ENCODE measurements at regions not wholly inside any gene's neighbourhood (a gene's known extent, or its start where the extent isn't known, plus 50 kb on each side); places are given as distances from the start of the nearest gene placed in this dataset.

- TF ChIP-seq, protein P1, sequence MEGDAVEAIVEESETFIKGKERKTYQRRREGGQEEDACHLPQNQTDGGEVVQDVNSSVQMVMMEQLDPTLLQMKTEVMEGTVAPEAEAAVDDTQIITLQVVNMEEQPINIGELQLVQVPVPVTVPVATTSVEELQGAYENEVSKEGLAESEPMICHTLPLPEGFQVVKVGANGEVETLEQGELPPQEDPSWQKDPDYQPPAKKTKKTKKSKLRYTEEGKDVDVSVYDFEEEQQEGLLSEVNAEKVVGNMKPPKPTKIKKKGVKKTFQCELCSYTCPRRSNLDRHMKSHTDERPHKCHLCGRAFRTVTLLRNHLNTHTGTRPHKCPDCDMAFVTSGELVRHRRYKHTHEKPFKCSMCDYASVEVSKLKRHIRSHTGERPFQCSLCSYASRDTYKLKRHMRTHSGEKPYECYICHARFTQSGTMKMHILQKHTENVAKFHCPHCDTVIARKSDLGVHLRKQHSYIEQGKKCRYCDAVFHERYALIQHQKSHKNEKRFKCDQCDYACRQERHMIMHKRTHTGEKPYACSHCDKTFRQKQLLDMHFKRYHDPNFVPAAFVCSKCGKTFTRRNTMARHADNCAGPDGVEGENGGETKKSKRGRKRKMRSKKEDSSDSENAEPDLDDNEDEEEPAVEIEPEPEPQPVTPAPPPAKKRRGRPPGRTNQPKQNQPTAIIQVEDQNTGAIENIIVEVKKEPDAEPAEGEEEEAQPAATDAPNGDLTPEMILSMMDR (tag by site-specific recombination; IDR thresholded peaks at IDR 0.05), result no peak
- TF ChIP-seq REST (tag by site-specific recombination; IDR thresholded peaks at IDR 0.05), result no peak
- no peak for TF ChIP-seq ZBTB21 (tag by site-specific recombination; IDR thresholded peaks at IDR 0.05)
- TF ChIP-seq KLF8 (tag by site-specific recombination; IDR thresholded peaks at IDR 0.05), result no peak
- TF ChIP-seq ZNF155 (tag by site-specific recombination; IDR thresholded peaks at IDR 0.05), result no peak
- no peak for TF ChIP-seq ZNF433 (tag by site-specific recombination; IDR thresholded peaks at IDR 0.05; ENCODE audit: low read depth)
- no peak for TF ChIP-seq SP7 (tag by site-specific recombination; IDR thresholded peaks at IDR 0.05)
- TF ChIP-seq ZSCAN5A (tag by site-specific recombination; IDR thresholded peaks at IDR 0.05), result no peak
- TF ChIP-seq ZEB2 (tag by site-specific recombination; IDR thresholded peaks at IDR 0.05), result no peak
- no peak for TF ChIP-seq ZNF24 (tag by site-specific recombination; IDR thresholded peaks at IDR 0.05)
- no peak for TF ChIP-seq ZNF121 (tag by site-specific recombination; IDR thresholded peaks at IDR 0.05)
- no peak for TF ChIP-seq ZNF513 (tag by site-specific recombination; IDR thresholded peaks at IDR 0.05)
These were observed 390.5 kb downstream of the ZNF608 start for GRCh38 chr5:124355928-124356327.

Data from HEK293 (cell line).